ENCODE measurements at regions not wholly inside any gene's neighbourhood (a gene's known extent, or its start where the extent isn't known, plus 50 kb on each side); places are given as distances from the start of the nearest gene placed in this dataset.

- no peak for TF ChIP-seq CTCF (IDR thresholded peaks at IDR 0.05; ENCODE audit: unreplicated experiment)
- peaks cover 11% of the 10 kb centered on the region for H3K4me1 Mint-ChIP-seq (ENCODE audit: low read depth)
- H3K9me3 Mint-ChIP-seq (ENCODE audit: low read depth) = peaks cover 15% of the 10 kb centered on the region
- H3K27ac Mint-ChIP-seq = peak overlapping the region; percentile 46
- no peak for DNase-seq (ENCODE audit: low spot score, unreplicated experiment)
- H3K36me3 Mint-ChIP-seq (ENCODE audit: insufficient read depth) = peaks cover 6% of the 10 kb centered on the region
- no peaks in the 10 kb centered on the region for H3K27me3 Mint-ChIP-seq
- no peak overlapping the region for H3K4me3 Mint-ChIP-seq (ENCODE audit: low read depth)
These were observed 499.9 kb downstream of the ZEB2 start for GRCh38 chr2:144020047-144020446.

- Mint-ChIP-seq H3K9me3 (ENCODE audit: low read depth) (peaks cover 3% of the 10 kb centered on the region), H3K4me1 (ENCODE audit: low read depth) (peaks cover 11% of the 10 kb centered on the region), H3K27me3 (no peaks in the 10 kb centered on the region), H3K4me3 (ENCODE audit: low read depth) (no peak overlapping the region), H3K27ac (no peak overlapping the region), H3K36me3 (ENCODE audit: insufficient read depth) (no peaks in the 10 kb centered on the region)
- no peak for DNase-seq (ENCODE audit: low spot score, unreplicated experiment)
- no peak for TF ChIP-seq CTCF (IDR thresholded peaks at IDR 0.05; ENCODE audit: unreplicated experiment)
These were observed 504.2 kb downstream of the ZEB2 start for GRCh38 chr2:144015655-144016245.

GRCh38 chr2:144015036-144015435 lies 504.9 kb downstream of the ZEB2 start:
- no peak for DNase-seq (ENCODE audit: low spot score, unreplicated experiment)

GRCh38 chr2:144014103-144014502 lies 505.8 kb downstream of the ZEB2 start:
- Mint-ChIP-seq H3K36me3 (ENCODE audit: insufficient read depth) (no peaks in the 10 kb centered on the region), H3K27me3 (no peaks in the 10 kb centered on the region), H3K9me3 (ENCODE audit: low read depth) (peaks cover 3% of the 10 kb centered on the region), H3K27ac (no peak overlapping the region), H3K4me1 (ENCODE audit: low read depth) (peaks cover 8% of the 10 kb centered on the region), H3K4me3 (ENCODE audit: low read depth) (no peak overlapping the region)
- no peak for DNase-seq (ENCODE audit: low spot score, unreplicated experiment)
- TF ChIP-seq CTCF (IDR thresholded peaks at IDR 0.05; ENCODE audit: unreplicated experiment) = no peak

More at GRCh38 chr2:144015036-144015435, 504.9 kb downstream of the ZEB2 start:
- Mint-ChIP-seq H3K36me3 (ENCODE audit: insufficient read depth) (no peaks in the 10 kb centered on the region), H3K9me3 (ENCODE audit: low read depth) (peaks cover 3% of the 10 kb centered on the region), H3K4me3 (ENCODE audit: low read depth) (no peak overlapping the region), H3K4me1 (ENCODE audit: low read depth) (peaks cover 11% of the 10 kb centered on the region), H3K27me3 (no peaks in the 10 kb centered on the region), H3K27ac (no peak overlapping the region)
- TF ChIP-seq CTCF (IDR thresholded peaks at IDR 0.05; ENCODE audit: unreplicated experiment) = no peak

- Mint-ChIP-seq H3K27ac (no peak overlapping the region), H3K9me3 (ENCODE audit: low read depth) (peaks cover 3% of the 10 kb centered on the region), H3K4me3 (ENCODE audit: low read depth) (no peak overlapping the region), H3K36me3 (ENCODE audit: insufficient read depth) (no peaks in the 10 kb centered on the region), H3K4me1 (ENCODE audit: low read depth) (no peaks in the 10 kb centered on the region), H3K27me3 (no peaks in the 10 kb centered on the region)
- TF ChIP-seq CTCF (IDR thresholded peaks at IDR 0.05; ENCODE audit: unreplicated experiment) = no peak
- no peak for DNase-seq (ENCODE audit: low spot score, unreplicated experiment)
These were observed 507.6 kb downstream of the ZEB2 start for GRCh38 chr2:144012304-144012703.

All from progenitor cell of endocrine pancreas (in vitro differentiated cells).